K562 (cell line): ENCODE measurements at regions not wholly inside any gene's neighbourhood (a gene's known extent, or its start where the extent isn't known, plus 50 kb on each side); places are given as distances from the start of the nearest gene placed in this dataset.

Source experiments
- ATAC-seq: fragments of 200-7000 bp; cut with Tn5 transposase; 3 replicates; pipeline ENCODE4 v1.9.1; 2020; ENCODE audit warnings: moderate library complexity
- BruUV-seq: library from RNA; stranded (reverse); fragments of 400-500 nt; replicated peaks from 2 replicates; lab custom pipeline; 2021; lab: Mats Ljungman, UMichigan
- CTCF ChIA-PET: fragments of 300-600 bp; formaldehyde crosslinking; extraction: SDS; loops from one replicate; lab custom pipeline; 2021; ENCODE audit warnings: low intra/inter-chr PET ratio; lab: Yijun Ruan, JAX
- POLR2A ChIA-PET: fragments of 300-600, 350-650 bp; sonication (Branson Sonifier 250); formaldehyde crosslinking; extraction: SDS; loops from one replicate; lab custom pipeline; 2021; ENCODE audit warnings: antibody characterized with exemption, inconsistent platforms; lab: Yijun Ruan, JAX
- DNase-seq, 4 experiments: peaks; one replicate each; pipeline versions ENCODE4 v3.0.0 to v3.0.0-alpha.2; 2011 to 2018; ENCODE audit warnings: low spot score in 3 of 4, mixed read lengths in 3 of 4; ENCODE audit errors: extremely low read depth in 1 of 4
- FAIRE-seq: peaks from 2 replicates; lab custom pipeline; 2011; peaks lifted over from hg19 to GRCh38; lab: Jason Lieb, UNC
- H2AFZ ChIP-seq: 2 replicates; pipeline ENCODE4 v1.6.0; 2011; ENCODE audit warnings: low read depth, low read length, control low read depth, inconsistent platforms
- H3K27ac ChIP-seq: fragments of 200-600 bp; 3 replicates; pipeline ENCODE4 v1.8.0; 2011; ENCODE audit warnings: low read depth, mild to moderate bottlenecking, control low read depth, inconsistent platforms, low read length, moderate library complexity, mixed read lengths; ENCODE audit errors: extremely low read depth
- H3K27me3 ChIP-seq, 2 experiments: fragments of 300-600 bp in 1 of 2; 2 replicates in 1 of 2; 3 replicates in 1 of 2; pipeline versions ENCODE4 v1.6.0 to v1.8.0; 2011; ENCODE audit warnings: inconsistent platforms in 2 of 2, low read length in 2 of 2, mild to moderate bottlenecking in 1 of 2, mixed read lengths in 1 of 2, moderate library complexity in 1 of 2; ENCODE audit not compliant: control insufficient read depth in 2 of 2, insufficient read depth in 2 of 2
- H3K36me3 ChIP-seq: fragments of 300-600 bp; 3 replicates; pipeline ENCODE4 v1.8.0; 2011; ENCODE audit warnings: mild to moderate bottlenecking, low read length, inconsistent platforms; ENCODE audit not compliant: control insufficient read depth, insufficient read depth
- H3K4me1 ChIP-seq, 2 experiments: fragments of 200-600 bp in 1 of 2; replicated peaks in 1 of 2; 2 replicates in 1 of 2; 3 replicates in 1 of 2; pipeline versions ENCODE4 v1.5.1 to v1.8.0; 2011; ENCODE audit warnings: inconsistent platforms in 2 of 2, low read length in 2 of 2, mild to moderate bottlenecking in 1 of 2, mixed read lengths in 1 of 2, moderate library complexity in 1 of 2; ENCODE audit not compliant: control insufficient read depth in 2 of 2, insufficient read depth in 2 of 2
- H3K4me2 ChIP-seq: 2 replicates; pipeline ENCODE4 v1.6.1; 2011; ENCODE audit warnings: low read length, control low read depth, inconsistent platforms, mixed read lengths; ENCODE audit not compliant: insufficient read depth
- H3K4me3 ChIP-seq: fragments of 200-600 bp; sonication (generic), shearing (Covaris generic); 2 replicates; pipeline ENCODE4 v1.5.1; 2016; ENCODE audit warnings: control low read depth, inconsistent platforms
- H3K79me2 ChIP-seq: fragments of 200-600 bp; 3 replicates; pipeline ENCODE4 v1.8.0; 2011; ENCODE audit warnings: low read length, inconsistent platforms; ENCODE audit not compliant: control insufficient read depth, insufficient read depth
- H3K9ac ChIP-seq, 2 experiments: 2 replicates each; pipeline versions ENCODE4 v1.6.0 to v1.6.1; 2011; ENCODE audit warnings: low read depth in 2 of 2, low read length in 2 of 2, control low read depth in 1 of 2, inconsistent platforms in 1 of 2, mild to moderate bottlenecking in 1 of 2, mixed read lengths in 1 of 2; ENCODE audit not compliant: insufficient read depth in 1 of 2
- H3K9me1 ChIP-seq: one replicate; pipeline ENCODE4 v1.6.0; 2011; ENCODE audit warnings: inconsistent platforms, mild to moderate bottlenecking, low read length, moderate library complexity; ENCODE audit not compliant: control insufficient read depth, insufficient read depth
- H3K9me3 ChIP-seq: replicated peaks from 2 replicates; pipeline ENCODE4 v1.5.1; 2011; ENCODE audit warnings: low read depth, low read length, inconsistent platforms; ENCODE audit not compliant: control insufficient read depth, insufficient read depth
- H4K20me1 ChIP-seq: replicated peaks from 2 replicates; pipeline ENCODE4 v1.6.1; 2011; ENCODE audit warnings: low read length, inconsistent platforms, mixed read lengths; ENCODE audit not compliant: control insufficient read depth, insufficient read depth
- CREBBP ChIP-seq: IDR thresholded peaks from one replicate; pipeline ENCODE4 v1.6.1; 2012; ENCODE audit warnings: low read depth, mild to moderate bottlenecking, control low read depth, inconsistent platforms, low read length
- DPF2 ChIP-seq: fragments of 450-650 bp; IDR thresholded peaks from 2 replicates; pipeline ENCODE4 v1.6.1; 2016
- ILF3 ChIP-seq: fragments of 450-650 bp; IDR thresholded peaks from 2 replicates; pipeline ENCODE4 v1.6.1; 2018; ENCODE audit warnings: antibody characterized with exemption, mild to moderate bottlenecking, moderate library complexity, borderline replicate concordance
- KLF13 ChIP-seq: fragments of 450-650 bp; IDR thresholded peaks from 2 replicates; pipeline ENCODE4 v1.6.1; 2016; ENCODE audit warnings: missing genetic modification characterization, low read depth, mild to moderate bottlenecking, missing compliant biosample characterization, moderate library complexity, borderline replicate concordance
- MAFK ChIP-seq: IDR thresholded peaks from 2 replicates; pipeline ENCODE4 v1.6.1; 2011; ENCODE audit warnings: low read length, improper control_type of control experiment
- MCM3 ChIP-seq: fragments of 450-650 bp; IDR thresholded peaks from 2 replicates; pipeline ENCODE4 v1.6.1; 2016
- RFX1 ChIP-seq: fragments of 450-650 bp; IDR thresholded peaks from 2 replicates; pipeline ENCODE4 v1.6.1; 2016; ENCODE audit warnings: mild to moderate bottlenecking, moderate library complexity
- SETDB1 ChIP-seq: IDR thresholded peaks from one replicate; pipeline ENCODE4 v1.6.1; 2012; ENCODE audit warnings: low read length, control low read depth, inconsistent platforms
- ZNF121 ChIP-seq: sonication (generic); formaldehyde crosslinking; conservative IDR thresholded peaks from 2 replicates; pipeline ENCODE4 v1.8.0; 2022; ENCODE audit warnings: missing genetic modification reagents
- WGBS: fragments of 100-300 bp; shearing (Covaris generic); methylation state at CpG from one replicate; pipeline ENCODE4 v1.1.6; 2016; ENCODE audit warnings: low coverage, mixed read lengths; ENCODE audit not compliant: insufficient coverage; ENCODE audit errors: missing lambda C conversion rate; 5-methylcytosine and 5-hydroxymethylcytosine counted together
- in situ Hi-C: fragments of 300-500 bp; cut with MboI; formaldehyde crosslinking; loops from 4 replicates; pipeline ENCODE4 v1.15.0; 2018; ENCODE audit warnings: inconsistent platforms, mixed read lengths
- intact Hi-C: fragments of 100-400 bp; cut with micrococcal nuclease; formaldehyde crosslinking; loops from 2 replicates; pipeline ENCODE4 v1.14.2; 2022
- TF ChIP-seq, protein P1 (sequence below): fragments of 450-650 bp; IDR thresholded peaks from 2 replicates; pipeline ENCODE4 v1.6.1; 2016
- TF ChIP-seq, protein P2 (sequence below): fragments of 250-450 bp; sonication (Bioruptor Pico); IDR thresholded peaks from 2 replicates; pipeline ENCODE4 v1.8.0; 2021; ENCODE audit warnings: borderline replicate concordance, mild to moderate bottlenecking, moderate library complexity; ENCODE audit not compliant: poor library complexity, severe bottlenecking
- TF ChIP-seq, protein P3 (sequence below): sonication (generic); formaldehyde crosslinking; IDR thresholded peaks from 2 replicates; pipeline ENCODE4 v1.8.1; 2023; ENCODE audit warnings: mild to moderate bottlenecking, missing genetic modification reagents
- TF ChIP-seq, protein P4 (sequence below): sonication (generic); formaldehyde crosslinking; IDR thresholded peaks from 2 replicates; pipeline ENCODE4 v1.8.0; 2022; ENCODE audit warnings: mild to moderate bottlenecking, missing genetic modification reagents

DNA sequence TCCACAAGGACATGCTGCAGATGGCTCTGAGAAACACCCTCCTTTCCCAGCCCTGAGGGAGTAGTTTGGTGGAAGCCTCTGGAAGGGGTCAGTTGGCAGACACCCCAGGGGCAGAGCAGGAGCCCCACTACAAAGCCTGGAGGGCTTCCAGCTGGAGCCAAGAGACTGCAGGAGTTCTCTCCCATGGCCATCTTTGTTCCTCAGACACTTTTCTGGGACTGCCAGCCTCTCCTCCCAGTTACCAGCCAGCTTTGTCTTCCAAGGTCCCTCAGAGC, 91.0 kb upstream of the PJA1 start (continued):
- no peak for TF ChIP-seq ZNF121 (CRISPR knock-in tag)

DNA sequence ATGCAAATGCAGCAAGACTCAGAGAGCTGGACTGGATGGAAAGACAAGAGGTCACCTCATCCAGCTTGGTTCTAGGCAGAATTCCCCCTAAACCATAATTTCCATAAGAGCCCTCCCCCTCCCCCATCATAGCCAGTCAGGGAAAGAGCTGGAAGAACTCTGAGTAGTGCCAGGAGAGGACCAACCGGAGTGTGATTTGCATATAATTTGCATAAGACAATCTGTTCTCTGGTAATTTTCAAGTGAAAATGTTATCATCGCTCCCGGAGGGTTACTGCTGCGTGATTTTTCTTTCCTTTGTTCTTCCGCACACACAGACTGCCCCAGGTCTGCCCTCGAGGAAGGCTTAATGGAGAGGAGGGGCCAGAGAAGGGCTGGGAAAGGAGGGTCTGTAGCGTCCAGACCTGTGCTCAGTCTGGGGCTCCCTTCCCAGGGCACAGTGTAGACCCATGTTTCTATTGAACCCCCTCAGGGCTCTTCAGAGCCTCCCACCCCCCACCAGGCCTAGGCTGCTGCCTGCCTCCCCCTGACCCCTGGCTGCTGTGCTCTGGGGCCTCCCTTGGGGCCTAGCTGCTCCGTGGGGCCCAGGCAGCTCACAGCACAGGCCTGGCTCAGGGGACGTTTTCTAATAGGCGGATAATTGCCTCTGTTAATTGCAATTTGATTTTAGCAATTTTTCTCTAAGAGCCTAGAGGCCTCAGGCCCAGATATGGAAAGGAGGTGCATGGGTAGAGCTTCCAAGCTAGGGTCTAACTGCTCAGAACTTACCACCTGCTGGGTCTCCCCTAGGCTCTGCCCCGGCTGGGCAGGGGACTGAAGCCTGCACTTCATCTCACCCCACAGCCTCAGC, 90.4 kb upstream of the PJA1 start:
- ATAC-seq (no peak), FAIRE-seq (no peak), DNase-seq (no peak)
- BruUV-seq = no TSS peak
- intact Hi-C loops = no loop called here
- WGBS = 7% methylated on average over 10 of the region's 11 CpGs
- Histone ChIP-seq H4K20me1 (no peaks in the 10 kb centered on the region), H3K9ac (no peak overlapping the region), H3K27me3 (peaks cover 0 to 6% of the 10 kb centered on the region in 2 experiments; a peak in 1 of 5 replicates), H3K4me3 (no peak overlapping the region), H3K27ac (no peak overlapping the region), H3K79me2 (no peaks in the 10 kb centered on the region), H3K4me1 (no peaks in the 10 kb centered on the region), H2AFZ (no peak overlapping the region), H3K9me3 (no peaks in the 10 kb centered on the region), H3K4me2 (no peak overlapping the region), H3K9me1 (no peaks in the 10 kb centered on the region), H3K36me3 (no peaks in the 10 kb centered on the region)
- ChIA-PET CTCF (no interaction called here), POLR2A (interaction anchor here (0.7 kb wide), 1 partner anchor 65 kb away, joined by 3 read pairs; no protein-coding TSS in a partner anchor)
- in situ Hi-C loops = no loop called here
- TF ChIP-seq KLF13 (tag) (no peak), MAFK (no peak), SETDB1 (no peak), ILF3 (no peak), DPF2 (no peak), MCM3 (no peak), CREBBP (no peak), RFX1 (no peak)
- TF ChIP-seq, protein P1, sequence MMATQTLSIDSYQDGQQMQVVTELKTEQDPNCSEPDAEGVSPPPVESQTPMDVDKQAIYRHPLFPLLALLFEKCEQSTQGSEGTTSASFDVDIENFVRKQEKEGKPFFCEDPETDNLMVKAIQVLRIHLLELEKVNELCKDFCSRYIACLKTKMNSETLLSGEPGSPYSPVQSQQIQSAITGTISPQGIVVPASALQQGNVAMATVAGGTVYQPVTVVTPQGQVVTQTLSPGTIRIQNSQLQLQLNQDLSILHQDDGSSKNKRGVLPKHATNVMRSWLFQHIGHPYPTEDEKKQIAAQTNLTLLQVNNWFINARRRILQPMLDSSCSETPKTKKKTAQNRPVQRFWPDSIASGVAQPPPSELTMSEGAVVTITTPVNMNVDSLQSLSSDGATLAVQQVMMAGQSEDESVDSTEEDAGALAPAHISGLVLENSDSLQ = no peak
- TF ChIP-seq, protein P2, sequence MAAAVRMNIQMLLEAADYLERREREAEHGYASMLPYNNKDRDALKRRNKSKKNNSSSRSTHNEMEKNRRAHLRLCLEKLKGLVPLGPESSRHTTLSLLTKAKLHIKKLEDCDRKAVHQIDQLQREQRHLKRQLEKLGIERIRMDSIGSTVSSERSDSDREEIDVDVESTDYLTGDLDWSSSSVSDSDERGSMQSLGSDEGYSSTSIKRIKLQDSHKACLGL (CRISPR knock-in tag) = no peak
- TF ChIP-seq, protein P3, sequence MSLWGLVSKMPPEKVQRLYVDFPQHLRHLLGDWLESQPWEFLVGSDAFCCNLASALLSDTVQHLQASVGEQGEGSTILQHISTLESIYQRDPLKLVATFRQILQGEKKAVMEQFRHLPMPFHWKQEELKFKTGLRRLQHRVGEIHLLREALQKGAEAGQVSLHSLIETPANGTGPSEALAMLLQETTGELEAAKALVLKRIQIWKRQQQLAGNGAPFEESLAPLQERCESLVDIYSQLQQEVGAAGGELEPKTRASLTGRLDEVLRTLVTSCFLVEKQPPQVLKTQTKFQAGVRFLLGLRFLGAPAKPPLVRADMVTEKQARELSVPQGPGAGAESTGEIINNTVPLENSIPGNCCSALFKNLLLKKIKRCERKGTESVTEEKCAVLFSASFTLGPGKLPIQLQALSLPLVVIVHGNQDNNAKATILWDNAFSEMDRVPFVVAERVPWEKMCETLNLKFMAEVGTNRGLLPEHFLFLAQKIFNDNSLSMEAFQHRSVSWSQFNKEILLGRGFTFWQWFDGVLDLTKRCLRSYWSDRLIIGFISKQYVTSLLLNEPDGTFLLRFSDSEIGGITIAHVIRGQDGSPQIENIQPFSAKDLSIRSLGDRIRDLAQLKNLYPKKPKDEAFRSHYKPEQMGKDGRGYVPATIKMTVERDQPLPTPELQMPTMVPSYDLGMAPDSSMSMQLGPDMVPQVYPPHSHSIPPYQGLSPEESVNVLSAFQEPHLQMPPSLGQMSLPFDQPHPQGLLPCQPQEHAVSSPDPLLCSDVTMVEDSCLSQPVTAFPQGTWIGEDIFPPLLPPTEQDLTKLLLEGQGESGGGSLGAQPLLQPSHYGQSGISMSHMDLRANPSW (CRISPR knock-in tag) = no peak
- TF ChIP-seq, protein P4, sequence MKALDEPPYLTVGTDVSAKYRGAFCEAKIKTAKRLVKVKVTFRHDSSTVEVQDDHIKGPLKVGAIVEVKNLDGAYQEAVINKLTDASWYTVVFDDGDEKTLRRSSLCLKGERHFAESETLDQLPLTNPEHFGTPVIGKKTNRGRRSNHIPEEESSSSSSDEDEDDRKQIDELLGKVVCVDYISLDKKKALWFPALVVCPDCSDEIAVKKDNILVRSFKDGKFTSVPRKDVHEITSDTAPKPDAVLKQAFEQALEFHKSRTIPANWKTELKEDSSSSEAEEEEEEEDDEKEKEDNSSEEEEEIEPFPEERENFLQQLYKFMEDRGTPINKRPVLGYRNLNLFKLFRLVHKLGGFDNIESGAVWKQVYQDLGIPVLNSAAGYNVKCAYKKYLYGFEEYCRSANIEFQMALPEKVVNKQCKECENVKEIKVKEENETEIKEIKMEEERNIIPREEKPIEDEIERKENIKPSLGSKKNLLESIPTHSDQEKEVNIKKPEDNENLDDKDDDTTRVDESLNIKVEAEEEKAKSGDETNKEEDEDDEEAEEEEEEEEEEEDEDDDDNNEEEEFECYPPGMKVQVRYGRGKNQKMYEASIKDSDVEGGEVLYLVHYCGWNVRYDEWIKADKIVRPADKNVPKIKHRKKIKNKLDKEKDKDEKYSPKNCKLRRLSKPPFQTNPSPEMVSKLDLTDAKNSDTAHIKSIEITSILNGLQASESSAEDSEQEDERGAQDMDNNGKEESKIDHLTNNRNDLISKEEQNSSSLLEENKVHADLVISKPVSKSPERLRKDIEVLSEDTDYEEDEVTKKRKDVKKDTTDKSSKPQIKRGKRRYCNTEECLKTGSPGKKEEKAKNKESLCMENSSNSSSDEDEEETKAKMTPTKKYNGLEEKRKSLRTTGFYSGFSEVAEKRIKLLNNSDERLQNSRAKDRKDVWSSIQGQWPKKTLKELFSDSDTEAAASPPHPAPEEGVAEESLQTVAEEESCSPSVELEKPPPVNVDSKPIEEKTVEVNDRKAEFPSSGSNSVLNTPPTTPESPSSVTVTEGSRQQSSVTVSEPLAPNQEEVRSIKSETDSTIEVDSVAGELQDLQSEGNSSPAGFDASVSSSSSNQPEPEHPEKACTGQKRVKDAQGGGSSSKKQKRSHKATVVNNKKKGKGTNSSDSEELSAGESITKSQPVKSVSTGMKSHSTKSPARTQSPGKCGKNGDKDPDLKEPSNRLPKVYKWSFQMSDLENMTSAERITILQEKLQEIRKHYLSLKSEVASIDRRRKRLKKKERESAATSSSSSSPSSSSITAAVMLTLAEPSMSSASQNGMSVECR = no peak
